CD14-positive monocyte (primary cell): ENCODE measurements at regions not wholly inside any gene's neighbourhood (a gene's known extent, or its start where the extent isn't known, plus 50 kb on each side); places are given as distances from the start of the nearest gene placed in this dataset.

Experiments used
- DNase-seq, 3 donors: peaks; one replicate each; pipeline ENCODE4 v3.0.0-alpha.2; 2011 to 2022
- H2AFZ ChIP-seq: 2 replicates; pipeline ENCODE4 v1.6.0; 2012; ENCODE audit warnings: mild to moderate bottlenecking, low read depth, low read length, inconsistent platforms; ENCODE audit not compliant: insufficient read depth, poor library complexity, severe bottlenecking
- H3K27ac ChIP-seq, 2 donors: 1 replicate in 1 of 2; 2 replicates in 1 of 2; pipeline ENCODE4 v1.5.1; 2012 to 2013; ENCODE audit warnings: low read length in 2 of 2, control low read depth in 1 of 2, inconsistent platforms in 1 of 2, low read depth in 1 of 2, mild to moderate bottlenecking in 1 of 2
- H3K27me3 ChIP-seq, 2 donors: one replicate each; pipeline versions ENCODE4 v1.6.0 to v1.6.1; 2011 to 2013; ENCODE audit warnings: low read length in 2 of 2; ENCODE audit not compliant: control insufficient read depth in 2 of 2, insufficient read depth in 2 of 2
- H3K36me3 ChIP-seq, 2 donors: replicated peaks in 1 of 2; 1 replicate in 1 of 2; 2 replicates in 1 of 2; pipeline versions ENCODE4 v1.5.1 to v1.6.1; 2012 to 2013; ENCODE audit warnings: low read length in 2 of 2, control low read depth in 1 of 2, inconsistent platforms in 1 of 2, mild to moderate bottlenecking in 1 of 2; ENCODE audit not compliant: insufficient read depth in 2 of 2, control insufficient read depth in 1 of 2
- H3K4me1 ChIP-seq, 2 donors: 1 replicate in 1 of 2; 2 replicates in 1 of 2; pipeline versions ENCODE4 v1.5.1 to v1.6.1; 2012 to 2013; ENCODE audit warnings: low read length in 2 of 2, control low read depth in 1 of 2, inconsistent platforms in 1 of 2, mild to moderate bottlenecking in 1 of 2, moderate library complexity in 1 of 2; ENCODE audit not compliant: insufficient read depth in 2 of 2, control insufficient read depth in 1 of 2
- H3K4me2 ChIP-seq: replicated peaks from 2 replicates; pipeline ENCODE3; 2012; ENCODE audit warnings: low read length, moderate library complexity, mild to moderate bottlenecking; ENCODE audit not compliant: poor library complexity, severe bottlenecking; ENCODE audit errors: extremely low read depth
- H3K4me3 ChIP-seq, 3 experiments: fragments of 200-600 bp in 1 of 3; sonication (generic) in 1 of 3; replicated peaks in 1 of 3; 1 replicate in 2 of 3; 2 replicates in 1 of 3; pipeline ENCODE4 v1.5.1; 2011 to 2013; ENCODE audit warnings: low read length in 3 of 3, mild to moderate bottlenecking in 3 of 3, control low read depth in 2 of 3, low read depth in 2 of 3, inconsistent platforms in 1 of 3, moderate library complexity in 1 of 3
- H3K79me2 ChIP-seq: 2 replicates; pipeline ENCODE4 v1.6.0; 2012; ENCODE audit warnings: mild to moderate bottlenecking, control low read depth, inconsistent platforms, low read length, moderate library complexity; ENCODE audit not compliant: insufficient read depth
- H3K9ac ChIP-seq: 2 replicates; pipeline ENCODE4 v1.6.0; 2017; ENCODE audit warnings: low read length, mild to moderate bottlenecking; ENCODE audit not compliant: insufficient read depth, poor library complexity, severe bottlenecking
- H3K9me3 ChIP-seq, 2 donors: replicated peaks in 1 of 2; 1 replicate in 1 of 2; 2 replicates in 1 of 2; pipeline versions ENCODE4 v1.5.1 to v1.6.1; 2012 to 2013; ENCODE audit warnings: low read length in 2 of 2, control low read depth in 1 of 2; ENCODE audit not compliant: control insufficient read depth in 1 of 2, insufficient read depth in 1 of 2
- H4K20me1 ChIP-seq: 2 replicates; pipeline ENCODE4 v1.6.0; 2012; ENCODE audit warnings: mild to moderate bottlenecking, low read length, control low read depth, moderate library complexity; ENCODE audit not compliant: insufficient read depth
- H3K27ac Mint-ChIP-seq, 7 donors: one replicate each; pipeline ENCODE4 v1.8.0; 2020; ENCODE audit warnings: mild to moderate bottlenecking in 7 of 7, mixed read lengths in 7 of 7, moderate library complexity in 6 of 7, inconsistent platforms in 2 of 7
- H3K27me3 Mint-ChIP-seq, 3 donors: one replicate each; pipeline ENCODE4 v1.8.0; 2021 to 2022; ENCODE audit warnings: low read depth in 3 of 3, mild to moderate bottlenecking in 3 of 3, mixed read lengths in 3 of 3, moderate library complexity in 3 of 3, inconsistent platforms in 1 of 3
- H3K36me3 Mint-ChIP-seq, 2 donors: one replicate each; pipeline ENCODE4 v1.8.0; 2020; ENCODE audit warnings: mixed read lengths in 2 of 2, inconsistent platforms in 1 of 2, mild to moderate bottlenecking in 1 of 2
- H3K4me1 Mint-ChIP-seq: one replicate; pipeline ENCODE4 v1.8.0; 2020; ENCODE audit warnings: mild to moderate bottlenecking, mixed read lengths
- H3K4me3 Mint-ChIP-seq, 2 donors: one replicate each; pipeline ENCODE4 v1.8.0; 2020; ENCODE audit warnings: mild to moderate bottlenecking in 2 of 2, mixed read lengths in 2 of 2, moderate library complexity in 1 of 2
- H3K9me3 Mint-ChIP-seq, 7 donors: one replicate each; pipeline ENCODE4 v1.8.0; 2020 to 2022; ENCODE audit warnings: mixed read lengths in 7 of 7, mild to moderate bottlenecking in 6 of 7, moderate library complexity in 6 of 7, inconsistent platforms in 2 of 7
- WGBS: methylation state at CpG from one replicate; pipeline ENCODE4 v1.1.5; 2013; ENCODE audit warnings: missing lambda C conversion rate; ENCODE audit not compliant: insufficient coverage; 5-methylcytosine and 5-hydroxymethylcytosine counted together
- intact Hi-C, 2 donors: fragments of 100-400 bp; cut with micrococcal nuclease; formaldehyde crosslinking; loops; one replicate each; pipeline versions ENCODE4 v1.15.0 to v1.15.1; 2023
- TF ChIP-seq, protein P1 (sequence below): fragments of 200-600 bp; IDR thresholded peaks from one replicate; pipeline ENCODE4 v1.8.0; 2022; ENCODE audit warnings: antibody characterized with exemption, mild to moderate bottlenecking

DNA sequence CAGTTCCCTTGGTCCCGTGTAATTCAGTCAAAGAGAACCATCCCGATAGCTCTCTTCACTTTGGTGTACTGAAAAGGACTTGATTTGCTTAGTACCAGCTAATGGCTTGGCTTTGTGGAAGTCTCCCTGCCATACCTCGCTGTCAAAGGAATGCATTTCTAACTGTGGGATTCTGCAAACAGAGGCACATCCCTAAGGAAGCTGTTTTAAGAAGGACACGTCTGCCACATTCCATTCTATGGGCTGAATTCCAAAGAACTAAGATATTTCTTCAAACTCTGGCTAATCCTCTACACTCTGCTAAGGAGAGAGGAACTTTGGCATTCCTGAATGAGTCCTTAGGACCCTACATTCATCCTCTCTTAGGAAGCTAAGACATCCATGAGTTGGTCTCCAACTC lies 327.9 kb downstream of the SFMBT2 start:
- TF ChIP-seq, protein P1, sequence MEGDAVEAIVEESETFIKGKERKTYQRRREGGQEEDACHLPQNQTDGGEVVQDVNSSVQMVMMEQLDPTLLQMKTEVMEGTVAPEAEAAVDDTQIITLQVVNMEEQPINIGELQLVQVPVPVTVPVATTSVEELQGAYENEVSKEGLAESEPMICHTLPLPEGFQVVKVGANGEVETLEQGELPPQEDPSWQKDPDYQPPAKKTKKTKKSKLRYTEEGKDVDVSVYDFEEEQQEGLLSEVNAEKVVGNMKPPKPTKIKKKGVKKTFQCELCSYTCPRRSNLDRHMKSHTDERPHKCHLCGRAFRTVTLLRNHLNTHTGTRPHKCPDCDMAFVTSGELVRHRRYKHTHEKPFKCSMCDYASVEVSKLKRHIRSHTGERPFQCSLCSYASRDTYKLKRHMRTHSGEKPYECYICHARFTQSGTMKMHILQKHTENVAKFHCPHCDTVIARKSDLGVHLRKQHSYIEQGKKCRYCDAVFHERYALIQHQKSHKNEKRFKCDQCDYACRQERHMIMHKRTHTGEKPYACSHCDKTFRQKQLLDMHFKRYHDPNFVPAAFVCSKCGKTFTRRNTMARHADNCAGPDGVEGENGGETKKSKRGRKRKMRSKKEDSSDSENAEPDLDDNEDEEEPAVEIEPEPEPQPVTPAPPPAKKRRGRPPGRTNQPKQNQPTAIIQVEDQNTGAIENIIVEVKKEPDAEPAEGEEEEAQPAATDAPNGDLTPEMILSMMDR: no peak
- Histone ChIP-seq H3K27ac (no peak overlapping the region), H3K9me3 (no peaks in the 10 kb centered on the region), H3K36me3 (no peaks in the 10 kb centered on the region), H3K27me3 (no peaks in the 10 kb centered on the region), H3K79me2 (no peaks in the 10 kb centered on the region), H3K4me1 (peaks cover 39 to 50% of the 10 kb centered on the region in 2 donors), H2AFZ (no peak overlapping the region), H3K9ac (no peak overlapping the region), H3K4me3 (no peak overlapping the region), H4K20me1 (no peaks in the 10 kb centered on the region), H3K4me2 (no peak overlapping the region)
- Mint-ChIP-seq H3K4me3 (no peak overlapping the region), H3K36me3 (no peaks in the 10 kb centered on the region), H3K27ac (no peak overlapping the region), H3K27me3 (peaks cover 0 to 1% (median 1%) of the 10 kb centered on the region in 3 donors), H3K9me3 (peaks cover 0 to 5% (median 0%) of the 10 kb centered on the region in 7 donors), H3K4me1 (peaks cover 56% of the 10 kb centered on the region)
- WGBS: 90% methylated on average over 2 of the region's 4 CpGs
- no peak for DNase-seq
- intact Hi-C loops: no loop called here

DNA sequence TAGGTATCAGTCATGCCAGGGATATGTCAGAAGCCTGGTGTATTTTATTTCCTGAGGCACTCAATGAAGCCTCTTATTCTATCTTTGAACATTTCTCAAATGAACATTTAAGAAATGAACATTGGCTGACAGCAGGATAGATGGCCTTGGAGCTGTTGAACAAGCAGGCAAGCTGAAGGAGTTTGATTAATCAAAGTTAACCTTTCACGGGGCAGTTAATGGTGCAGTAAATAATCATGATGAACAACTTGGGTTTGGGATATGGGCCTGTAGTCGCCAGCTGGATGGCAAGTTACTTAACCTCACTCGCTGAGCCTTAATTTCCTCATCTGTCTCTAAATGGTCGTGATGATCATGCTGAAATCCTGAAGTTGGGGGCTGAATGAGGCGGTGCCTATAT lies 333.0 kb downstream of the SFMBT2 start:
- H3K9me3 Mint-ChIP-seq: peaks cover 0 to 6% (median 0%) of the 10 kb centered on the region in 7 donors
- no peaks in the 10 kb centered on the region for H3K9me3 ChIP-seq
- intact Hi-C loops: no loop called here
- no peak overlapping the region for H3K9ac ChIP-seq
- TF ChIP-seq, protein P1: no peak
- H3K27me3 ChIP-seq: no peaks in the 10 kb centered on the region
- no peak overlapping the region for H3K27ac Mint-ChIP-seq
- H3K4me1 ChIP-seq: peaks cover 17% of the 10 kb centered on the region in 2 donors
- no peak overlapping the region for H3K4me3 ChIP-seq
- WGBS: 100% methylated on average over 1 of the region's 5 CpGs
- no peaks in the 10 kb centered on the region for H3K36me3 Mint-ChIP-seq
- H2AFZ ChIP-seq: no peak overlapping the region
- H3K4me3 Mint-ChIP-seq: no peak overlapping the region
- no peaks in the 10 kb centered on the region for H4K20me1 ChIP-seq
- H3K4me1 Mint-ChIP-seq: peaks cover 28% of the 10 kb centered on the region
- DNase-seq: no peak
- no peaks in the 10 kb centered on the region for H3K79me2 ChIP-seq
- H3K4me2 ChIP-seq: no peak overlapping the region
- H3K27me3 Mint-ChIP-seq: peaks cover 0 to 3% (median 0%) of the 10 kb centered on the region in 3 donors
- no peaks in the 10 kb centered on the region for H3K36me3 ChIP-seq
- no peak overlapping the region for H3K27ac ChIP-seq
